SK-N-SH treated with all-trans-retinoic acid at 6 μM for 48 hours (cell line): ENCODE measurements at regions not wholly inside any gene's neighbourhood (a gene's known extent, or its start where the extent isn't known, plus 50 kb on each side); places are given as distances from the start of the nearest gene placed in this dataset.

Experiments used
- ARNTL ChIP-seq: fragments of 450-650 bp; formaldehyde crosslinking; IDR thresholded peaks from 2 replicates; pipeline ENCODE4 v1.5.0; 2020; ENCODE audit warnings: low read depth, mild to moderate bottlenecking, moderate library complexity, borderline replicate concordance
- BACH2 ChIP-seq: fragments of 250-450 bp; sonication (Bioruptor Pico); IDR thresholded peaks from 2 replicates; pipeline ENCODE4 v1.9.0; 2021; ENCODE audit warnings: mild to moderate bottlenecking, borderline replicate concordance
- ISL1 ChIP-seq: fragments of 250-450 bp; sonication (Bioruptor Pico); IDR thresholded peaks from 2 replicates; pipeline ENCODE4 v2.1.2; 2022; ENCODE audit warnings: mild to moderate bottlenecking, moderate library complexity
- OSR1 ChIP-seq: fragments of 250-450 bp; sonication (Bioruptor Pico); IDR thresholded peaks from 2 replicates; pipeline ENCODE4 v1.8.0; 2022; ENCODE audit warnings: moderate library complexity, mild to moderate bottlenecking, inconsistent platforms
- PATZ1 ChIP-seq: fragments of 250-450 bp; sonication (Bioruptor Pico); IDR thresholded peaks from 2 replicates; pipeline ENCODE4 v1.8.0; 2020; ENCODE audit warnings: mild to moderate bottlenecking, moderate library complexity, borderline replicate concordance
- RARB ChIP-seq: fragments of 250-450 bp; sonication (Bioruptor Pico); IDR thresholded peaks from 2 replicates; pipeline ENCODE4 v1.8.0; 2021; ENCODE audit warnings: mild to moderate bottlenecking, moderate library complexity
- TOX ChIP-seq: fragments of 250-450 bp; sonication (Bioruptor Pico); IDR thresholded peaks from 2 replicates; pipeline ENCODE4 v1.8.0; 2021; ENCODE audit warnings: mild to moderate bottlenecking, moderate library complexity, borderline replicate concordance
- TSHZ2 ChIP-seq: fragments of 250-450 bp; sonication (Bioruptor Pico); IDR thresholded peaks from 2 replicates; pipeline ENCODE4 v1.5.0; 2020; ENCODE audit warnings: mild to moderate bottlenecking, moderate library complexity
- ZC3H10 ChIP-seq: fragments of 250-450 bp; sonication (Bioruptor Pico); IDR thresholded peaks from 2 replicates; pipeline ENCODE4 v1.5.1; 2021; ENCODE audit warnings: mild to moderate bottlenecking, moderate library complexity
- ZFP30 ChIP-seq: fragments of 450-650 bp; formaldehyde crosslinking; IDR thresholded peaks from 2 replicates; pipeline ENCODE4 v1.5.0; 2022; ENCODE audit warnings: mild to moderate bottlenecking, moderate library complexity
- ZNF565 ChIP-seq: fragments of 450-650 bp; formaldehyde crosslinking; conservative IDR thresholded peaks from 2 replicates; pipeline ENCODE4 v1.5.0; 2020; ENCODE audit warnings: low read depth, mild to moderate bottlenecking, moderate library complexity
- TF ChIP-seq, protein P1 (sequence below): fragments of 250-450 bp; sonication (Bioruptor Pico); IDR thresholded peaks from 2 replicates; pipeline ENCODE4 v1.8.0; 2021; ENCODE audit warnings: low read depth, mild to moderate bottlenecking, moderate library complexity, borderline replicate concordance

DNA sequence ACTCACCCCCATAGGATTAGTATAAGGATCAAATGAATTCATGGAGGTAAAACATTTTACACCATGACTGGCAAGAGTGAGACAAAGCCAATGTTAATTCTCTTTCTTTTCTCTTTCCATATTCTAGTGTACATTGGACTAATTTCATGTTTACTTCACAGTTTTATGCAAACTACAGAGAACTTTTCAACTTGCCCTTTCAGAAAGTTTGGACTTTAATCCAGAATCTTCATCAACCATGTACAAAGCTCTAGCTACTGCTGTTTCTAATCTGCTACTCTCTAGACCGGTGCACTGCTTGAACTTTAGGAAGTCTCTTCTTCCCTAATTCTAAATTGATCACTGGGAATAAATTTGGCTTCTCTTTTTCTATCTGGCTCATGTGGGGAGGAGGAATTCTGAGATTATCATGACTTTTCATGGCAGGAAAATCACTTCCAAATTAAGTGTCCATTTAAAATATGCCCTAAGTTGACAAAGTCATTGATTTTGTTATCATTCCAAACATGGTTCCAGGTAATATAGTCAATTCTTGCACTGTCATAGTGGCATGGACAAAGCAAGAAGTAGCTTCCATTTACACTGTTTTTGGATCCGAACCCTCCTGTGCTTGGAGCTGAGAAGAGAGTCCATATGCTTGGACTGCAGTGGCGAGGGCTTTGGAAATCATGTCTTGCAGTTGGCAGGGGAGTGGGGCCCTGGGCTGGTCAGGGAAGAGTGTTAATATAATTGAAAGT is 903.3 kb downstream of the CCSER2 start:
- no peak for TF ChIP-seq TSHZ2 (CRISPR knock-in tag)
- no peak for TF ChIP-seq OSR1 (CRISPR knock-in tag)
- TF ChIP-seq RARB (CRISPR knock-in tag), result no peak
- no peak for TF ChIP-seq ZC3H10 (CRISPR knock-in tag)
- TF ChIP-seq, protein P1, sequence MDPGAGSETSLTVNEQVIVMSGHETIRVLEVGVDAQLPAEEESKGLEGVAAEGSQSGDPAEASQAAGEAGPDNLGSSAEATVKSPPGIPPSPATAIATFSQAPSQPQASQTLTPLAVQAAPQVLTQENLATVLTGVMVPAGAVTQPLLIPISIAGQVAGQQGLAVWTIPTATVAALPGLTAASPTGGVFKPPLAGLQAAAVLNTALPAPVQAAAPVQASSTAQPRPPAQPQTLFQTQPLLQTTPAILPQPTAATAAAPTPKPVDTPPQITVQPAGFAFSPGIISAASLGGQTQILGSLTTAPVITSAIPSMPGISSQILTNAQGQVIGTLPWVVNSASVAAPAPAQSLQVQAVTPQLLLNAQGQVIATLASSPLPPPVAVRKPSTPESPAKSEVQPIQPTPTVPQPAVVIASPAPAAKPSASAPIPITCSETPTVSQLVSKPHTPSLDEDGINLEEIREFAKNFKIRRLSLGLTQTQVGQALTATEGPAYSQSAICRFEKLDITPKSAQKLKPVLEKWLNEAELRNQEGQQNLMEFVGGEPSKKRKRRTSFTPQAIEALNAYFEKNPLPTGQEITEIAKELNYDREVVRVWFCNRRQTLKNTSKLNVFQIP (CRISPR knock-in tag), result no peak
- no peak for TF ChIP-seq BACH2 (CRISPR knock-in tag)
- TF ChIP-seq ARNTL, result no peak
- TF ChIP-seq ISL1 (CRISPR knock-in tag), result no peak
- TF ChIP-seq PATZ1 (CRISPR knock-in tag), result no peak
- TF ChIP-seq ZNF565 (CRISPR knock-in tag), result no peak
- no peak for TF ChIP-seq ZFP30 (CRISPR knock-in tag)
- no peak for TF ChIP-seq TOX
